Neural cell (in vitro differentiated cells): ENCODE measurements at regions not wholly inside any gene's neighbourhood (a gene's known extent, or its start where the extent isn't known, plus 50 kb on each side); places are given as distances from the start of the nearest gene placed in this dataset.

Source experiments
- EP300 ChIP-seq: fragments of 450-650 bp; conservative IDR thresholded peaks from 2 replicates; pipeline ENCODE4 v1.6.1; 2014; ENCODE audit warnings: antibody characterized with exemption, mild to moderate bottlenecking, moderate library complexity; ENCODE audit not compliant: poor library complexity, severe bottlenecking
- EZH2 ChIP-seq: fragments of 200-600, 300-800 bp; shearing (Covaris generic), sonication (generic); IDR thresholded peaks from 2 replicates; pipeline ENCODE4 v1.6.1; 2014; ENCODE audit warnings: antibody characterized with exemption, low read length, borderline replicate concordance, mild to moderate bottlenecking; ENCODE audit not compliant: insufficient read depth, poor library complexity, severe bottlenecking
- POLR2AphosphoS5 ChIP-seq: IDR thresholded peaks from 2 replicates; pipeline ENCODE4 v1.6.1; 2012
- REST ChIP-seq: IDR thresholded peaks from 2 replicates; pipeline ENCODE4 v1.6.1; 2012; ENCODE audit warnings: borderline replicate concordance
- SMC3 ChIP-seq: fragments of 450-650 bp; conservative IDR thresholded peaks from 2 replicates; pipeline ENCODE4 v1.6.1; 2014; ENCODE audit warnings: antibody characterized with exemption, mild to moderate bottlenecking, moderate library complexity; ENCODE audit not compliant: poor library complexity
- TAF1 ChIP-seq: IDR thresholded peaks from 2 replicates; pipeline ENCODE4 v1.6.1; 2012; ENCODE audit warnings: low read depth
- TF ChIP-seq, protein P1 (sequence below): fragments of 450-650 bp; IDR thresholded peaks from 2 replicates; pipeline ENCODE4 v1.5.1; 2014; ENCODE audit warnings: antibody characterized with exemption, mild to moderate bottlenecking, moderate library complexity; ENCODE audit not compliant: poor library complexity, severe bottlenecking

DNA sequence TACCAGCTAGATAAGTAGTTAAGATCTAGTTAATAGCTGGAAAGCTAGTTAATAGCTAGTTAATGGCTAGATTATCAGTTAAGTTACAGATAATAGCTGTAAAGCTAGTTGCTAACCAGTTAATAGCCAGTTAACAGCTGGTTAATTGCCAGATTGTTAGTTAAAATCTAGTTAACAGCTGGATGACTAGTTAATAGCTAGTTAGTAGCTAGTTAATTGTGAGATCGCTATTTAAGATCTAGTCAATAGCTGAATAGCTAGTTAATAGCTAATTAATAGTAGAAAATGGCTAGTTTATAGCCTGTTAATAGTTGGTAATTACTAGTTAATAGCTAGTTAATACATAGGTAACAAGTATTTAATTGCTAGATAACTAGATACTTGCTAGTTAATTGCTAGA, 630.5 kb upstream of the CT83 start:
- TF ChIP-seq, protein P1, sequence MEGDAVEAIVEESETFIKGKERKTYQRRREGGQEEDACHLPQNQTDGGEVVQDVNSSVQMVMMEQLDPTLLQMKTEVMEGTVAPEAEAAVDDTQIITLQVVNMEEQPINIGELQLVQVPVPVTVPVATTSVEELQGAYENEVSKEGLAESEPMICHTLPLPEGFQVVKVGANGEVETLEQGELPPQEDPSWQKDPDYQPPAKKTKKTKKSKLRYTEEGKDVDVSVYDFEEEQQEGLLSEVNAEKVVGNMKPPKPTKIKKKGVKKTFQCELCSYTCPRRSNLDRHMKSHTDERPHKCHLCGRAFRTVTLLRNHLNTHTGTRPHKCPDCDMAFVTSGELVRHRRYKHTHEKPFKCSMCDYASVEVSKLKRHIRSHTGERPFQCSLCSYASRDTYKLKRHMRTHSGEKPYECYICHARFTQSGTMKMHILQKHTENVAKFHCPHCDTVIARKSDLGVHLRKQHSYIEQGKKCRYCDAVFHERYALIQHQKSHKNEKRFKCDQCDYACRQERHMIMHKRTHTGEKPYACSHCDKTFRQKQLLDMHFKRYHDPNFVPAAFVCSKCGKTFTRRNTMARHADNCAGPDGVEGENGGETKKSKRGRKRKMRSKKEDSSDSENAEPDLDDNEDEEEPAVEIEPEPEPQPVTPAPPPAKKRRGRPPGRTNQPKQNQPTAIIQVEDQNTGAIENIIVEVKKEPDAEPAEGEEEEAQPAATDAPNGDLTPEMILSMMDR: no peak
- TF ChIP-seq EZH2 (no peak), EP300 (no peak), REST (no peak), POLR2AphosphoS5 (no peak), TAF1 (no peak), SMC3 (no peak)
